Activated gamma-delta T cell treated with anti-CD3 and anti-CD28 coated beads, Interleukin-2, amount 50 U/mL, for 16 hours (primary cell): ENCODE measurements at regions not wholly inside any gene's neighbourhood (a gene's known extent, or its start where the extent isn't known, plus 50 kb on each side); places are given as distances from the start of the nearest gene placed in this dataset.
"Not testable (repeated sequence)": the region's sequence is repeated elsewhere in the genome, so short reads cannot be mapped to it uniquely, and the experiment has no call there.

Experiments
- DNase-seq: peaks from one replicate; pipeline ENCODE4 v3.0.0-alpha.2; 2020; ENCODE audit warnings: low read depth

DNA sequence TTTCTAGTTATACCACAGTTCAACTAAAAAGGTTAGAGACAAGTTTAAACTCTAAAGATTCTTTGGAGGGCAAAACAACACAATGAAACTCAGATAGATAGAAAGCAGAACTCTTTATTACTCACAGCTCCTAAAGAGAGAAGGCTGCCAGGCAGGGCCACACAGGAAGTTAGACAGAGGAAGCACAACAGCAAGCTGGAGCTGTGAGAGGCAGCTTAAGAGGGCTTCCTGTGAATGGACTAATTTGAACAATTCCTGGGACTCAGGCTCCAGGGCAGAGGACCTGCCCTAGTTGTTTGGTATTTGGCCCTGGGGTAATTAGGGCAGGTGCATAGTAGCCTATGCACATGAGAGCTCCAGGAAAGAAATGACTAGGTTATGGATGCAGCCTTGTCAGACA is 803.6 kb downstream of the DIAPH3 start:
- DNase-seq = no peak

DNA sequence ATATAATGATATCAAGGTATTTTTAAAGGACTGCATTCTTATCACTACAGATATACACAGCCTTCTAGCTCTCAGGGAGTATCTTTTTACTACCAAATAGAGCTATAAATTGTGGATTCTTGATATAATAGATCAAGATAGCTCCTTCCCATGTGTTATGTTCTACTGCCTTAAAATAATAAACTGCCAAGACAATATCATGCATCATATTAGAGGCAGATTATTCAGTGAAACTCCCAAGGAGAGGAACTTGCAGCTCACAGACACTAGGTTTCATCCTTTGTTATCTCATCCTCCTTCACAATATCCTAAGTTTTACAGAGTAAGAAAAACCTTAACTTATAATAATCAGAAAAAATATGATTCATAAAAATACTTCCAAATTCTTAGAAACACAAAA is 802.8 kb downstream of the DIAPH3 start:
- DNase-seq = no peak

DNA sequence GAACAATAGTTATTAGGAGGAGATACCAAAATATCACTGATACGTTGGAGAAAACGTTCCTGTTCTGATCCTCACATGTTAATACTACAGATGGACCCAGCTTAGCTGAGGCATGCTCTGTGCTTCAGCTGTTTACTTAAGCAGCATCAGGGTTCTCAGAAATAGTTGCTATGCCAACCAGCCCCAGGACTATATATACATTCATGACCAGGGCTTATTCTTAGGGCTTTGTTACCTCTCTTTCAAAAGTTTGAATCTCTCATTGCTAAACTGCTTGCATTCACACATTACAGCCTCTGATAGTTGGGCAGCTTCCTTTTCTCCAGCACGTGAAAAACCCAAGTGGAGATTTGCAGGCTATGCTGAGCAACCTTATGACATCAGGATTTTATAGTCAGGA is 800.4 kb downstream of the DIAPH3 start:
- no peak for DNase-seq

DNA sequence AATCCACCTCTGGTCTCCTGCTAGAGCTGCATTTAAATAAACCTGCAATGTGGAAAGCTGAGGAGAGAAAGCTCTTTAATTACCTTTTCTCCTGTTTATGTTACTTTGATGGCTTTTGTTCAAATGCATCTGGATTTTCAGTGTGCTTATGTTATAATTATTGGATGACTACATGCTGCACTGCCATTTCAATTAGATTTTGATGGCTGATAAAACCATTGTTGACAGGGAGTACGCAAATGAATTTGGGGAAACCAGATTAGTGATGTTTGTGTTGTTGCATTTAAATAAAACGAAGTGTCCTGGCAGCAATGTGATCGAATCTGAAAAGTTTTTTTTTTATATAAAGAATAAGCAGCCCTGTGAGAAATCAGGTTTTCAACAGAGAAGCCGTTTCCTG is 799.8 kb downstream of the DIAPH3 start:
- no peak for DNase-seq

DNA sequence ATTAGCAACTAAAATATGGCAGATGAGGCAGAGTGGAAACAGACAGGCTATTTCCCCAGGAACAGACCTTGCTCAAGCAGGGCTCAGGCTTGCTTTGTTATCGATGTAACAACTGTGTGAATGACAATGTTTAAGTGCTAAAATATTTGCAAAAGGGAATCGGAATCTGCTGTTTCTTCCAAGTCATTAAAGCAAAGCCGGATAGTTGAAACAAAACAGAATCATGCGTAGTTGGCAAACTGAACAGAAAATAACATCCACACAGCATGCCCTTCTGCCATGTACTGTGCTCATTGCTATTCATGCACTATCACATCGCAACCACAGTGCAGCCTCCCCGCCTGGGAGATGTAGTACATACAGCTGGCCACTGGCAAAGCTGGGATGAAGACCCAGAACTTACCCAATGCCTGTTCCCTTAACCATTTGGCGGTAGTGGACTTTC is 799.1 kb downstream of the DIAPH3 start:
- no peak for DNase-seq

GRCh38 chr13:59367467-59367866 is 796.3 kb downstream of the DIAPH3 start:
- DNase-seq = no peak

DNA sequence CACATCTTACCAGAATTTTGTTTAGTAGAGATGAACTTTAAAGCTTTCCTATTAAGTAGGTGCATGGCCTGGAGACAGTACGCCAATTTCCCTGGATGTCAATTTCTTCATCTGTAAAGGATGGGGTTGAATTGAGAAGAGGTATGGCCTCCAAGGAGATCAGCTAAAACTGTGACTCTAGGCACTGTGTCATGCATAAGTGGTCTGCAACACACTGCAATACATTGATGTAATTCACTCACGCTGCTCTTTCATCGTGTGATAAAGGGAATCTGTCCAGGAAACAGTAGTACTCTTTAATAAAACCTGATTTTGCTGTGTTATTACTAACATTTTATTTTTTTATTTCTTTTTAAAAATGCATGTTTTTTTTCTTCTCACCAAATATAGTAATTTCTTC is 795.8 kb downstream of the DIAPH3 start:
- DNase-seq = no peak

DNA sequence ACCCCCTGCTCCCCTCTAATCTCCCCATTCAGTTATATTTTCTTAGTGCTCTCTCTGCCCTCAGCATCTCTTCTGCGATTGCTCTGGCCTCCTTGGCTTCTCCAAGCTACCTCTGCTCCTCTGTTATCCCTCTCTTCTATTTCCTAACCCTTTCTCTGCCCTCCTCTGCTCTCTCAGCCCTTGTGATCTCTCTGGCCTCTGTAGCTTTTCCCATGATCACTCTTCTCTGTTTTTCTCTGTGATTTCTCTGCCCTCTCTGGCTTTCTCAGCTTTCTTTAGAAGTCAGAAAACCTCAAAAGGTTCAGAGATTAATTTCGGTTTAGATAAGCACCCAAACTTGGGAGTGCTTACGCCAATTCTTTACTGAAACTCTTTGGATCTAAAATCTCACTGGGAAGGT is 795.0 kb downstream of the DIAPH3 start:
- no peak for DNase-seq

GRCh38 chr13:59371229-59371628 is 792.5 kb downstream of the DIAPH3 start:
- DNase-seq = no peak

DNA sequence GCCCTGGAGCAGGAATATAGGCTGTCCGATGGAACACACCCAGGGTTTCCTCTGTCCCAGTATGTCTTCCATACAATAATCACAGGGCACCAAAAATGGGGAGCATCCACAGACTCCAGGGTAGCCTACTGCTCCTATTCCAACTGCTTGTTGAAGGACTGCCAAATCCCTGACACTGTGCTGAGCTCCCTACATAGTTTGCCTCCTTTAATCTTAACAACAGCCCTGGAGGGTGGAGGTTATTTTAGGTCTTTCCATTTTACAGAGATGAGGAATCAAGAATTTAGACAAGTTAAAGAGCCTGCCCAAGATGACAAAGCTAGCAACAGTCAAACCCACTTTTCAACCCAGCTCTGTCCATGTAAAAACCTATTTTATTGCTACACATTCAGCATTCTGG is 790.4 kb downstream of the DIAPH3 start:
- no peak for DNase-seq

- DNase-seq = no peak
Measured at GRCh38 chr13:59374691-59375090, 789.0 kb downstream of the DIAPH3 start.

- DNase-seq = no peak
Measured at GRCh38 chr13:59384154-59384553, 779.6 kb downstream of the DIAPH3 start.

- DNase-seq = peak; percentile 27
Measured at GRCh38 chr13:59391696-59392095, 772.0 kb downstream of the DIAPH3 start.

- DNase-seq = no peak
Measured at GRCh38 chr13:59392328-59392727, 771.4 kb downstream of the DIAPH3 start.

DNA sequence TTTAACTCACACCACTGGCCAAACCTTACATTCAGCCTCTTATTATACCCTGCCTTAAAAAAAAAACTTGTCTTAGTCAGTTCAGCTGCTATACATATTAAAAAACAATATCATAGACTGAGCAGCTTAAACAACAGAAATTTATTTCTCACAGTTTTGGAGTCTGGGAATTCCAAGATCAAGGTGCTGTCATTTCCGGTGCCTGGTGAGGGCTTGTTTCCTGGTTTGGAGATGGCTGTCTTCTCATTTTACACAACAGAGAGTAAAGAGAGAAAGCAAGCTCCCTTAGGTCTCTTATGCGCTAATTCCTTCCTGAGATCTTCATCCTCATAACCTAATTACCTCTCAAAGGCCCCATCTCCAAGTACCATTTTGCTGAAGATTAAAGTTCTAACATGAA is 769.2 kb downstream of the DIAPH3 start:
- no peak for DNase-seq

DNA sequence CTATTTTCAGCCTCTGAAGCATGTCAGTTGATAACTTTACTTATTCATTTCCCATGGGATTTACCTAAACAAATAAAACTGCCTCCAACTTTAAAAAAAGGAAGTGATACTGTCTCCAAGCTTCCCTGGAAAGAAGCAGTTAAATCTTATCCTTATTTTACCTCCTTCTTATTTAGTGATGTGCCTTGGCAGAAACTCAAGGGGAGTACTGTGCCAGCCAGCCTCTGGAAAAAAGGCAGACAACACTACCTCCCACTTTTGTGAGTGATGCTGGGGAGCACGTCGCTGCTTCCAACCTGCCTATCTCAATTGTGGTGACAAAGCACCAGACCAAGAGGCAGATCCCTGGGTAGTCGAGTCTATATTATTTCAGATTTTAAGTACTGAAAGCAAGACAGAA is 765.6 kb downstream of the DIAPH3 start:
- DNase-seq = no peak

DNA sequence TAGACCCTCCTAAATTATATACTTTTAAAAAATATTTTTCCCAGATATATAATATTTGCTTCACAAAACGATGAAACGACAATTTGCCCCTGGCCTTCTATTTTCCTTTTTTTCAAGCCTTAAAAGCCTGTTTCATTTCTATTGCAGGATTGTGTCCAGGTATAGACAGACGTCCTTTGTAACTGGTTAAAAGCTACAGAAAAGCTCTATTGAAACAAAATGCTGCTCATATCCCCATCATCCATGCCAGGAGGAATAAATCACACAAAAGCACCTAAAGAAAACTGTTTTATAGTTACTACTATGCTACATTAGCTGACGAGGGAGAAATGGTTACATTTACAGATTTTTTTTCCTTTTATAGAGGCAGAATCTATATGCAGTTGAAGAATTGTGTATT is 765.1 kb downstream of the DIAPH3 start:
- DNase-seq = no peak

DNA sequence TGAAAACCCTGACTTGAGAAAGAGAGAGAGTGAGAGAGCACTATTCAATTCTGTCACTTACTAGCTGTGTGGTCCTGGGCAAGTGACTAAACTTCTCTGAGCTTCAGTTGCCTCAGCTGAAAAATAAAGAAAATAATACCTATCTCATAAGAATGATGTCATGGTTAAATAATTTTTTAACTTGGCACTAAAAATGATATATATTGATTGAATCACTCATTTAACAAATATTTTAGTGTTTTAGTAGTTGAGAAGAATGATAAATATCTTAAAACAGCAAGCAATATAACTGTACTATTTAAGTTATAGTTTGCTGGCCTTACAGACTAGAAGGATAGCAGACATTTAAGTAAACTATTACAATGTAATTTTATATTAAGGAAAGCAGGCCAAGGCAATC is 764.2 kb downstream of the DIAPH3 start:
- no peak for DNase-seq

DNA sequence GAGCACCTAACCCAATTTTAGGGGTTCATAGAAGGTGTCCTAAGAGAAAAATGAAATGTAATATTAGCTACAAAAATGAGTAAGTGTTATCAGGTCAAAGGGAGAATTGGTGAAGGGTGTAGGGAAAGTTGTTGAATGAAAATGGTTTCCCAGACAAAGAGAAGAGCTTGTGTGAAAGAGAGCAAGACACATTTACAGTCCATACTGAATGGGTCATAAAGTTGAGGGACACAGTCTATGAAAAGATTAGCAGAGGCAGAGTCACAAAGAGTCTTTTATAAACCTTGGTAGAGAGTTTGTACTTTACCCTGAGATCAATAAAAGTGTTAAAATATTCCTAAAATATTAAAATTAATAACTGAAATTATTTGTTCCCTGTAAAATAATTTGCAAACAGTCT is 759.4 kb downstream of the DIAPH3 start:
- DNase-seq = no peak

DNA sequence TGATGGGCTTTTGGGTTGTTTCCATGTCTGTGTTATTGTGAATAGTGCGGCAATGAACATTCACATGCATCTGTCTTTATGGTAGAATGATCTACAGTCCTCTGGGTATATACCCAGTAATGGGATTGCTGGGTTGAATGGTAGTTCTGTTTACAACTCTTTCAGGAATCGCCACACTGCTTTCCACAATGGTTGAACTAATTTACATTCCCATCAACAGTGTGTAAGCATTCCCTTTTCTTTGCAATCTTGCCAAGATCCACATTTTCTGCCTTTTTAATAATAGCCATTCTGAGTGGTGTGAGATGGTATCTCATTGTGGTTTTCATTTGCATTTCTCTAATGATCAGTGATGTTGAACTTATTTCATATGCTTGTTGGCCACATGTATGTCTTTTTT is 756.5 kb downstream of the DIAPH3 start:
- DNase-seq = not testable (repeated sequence)

DNA sequence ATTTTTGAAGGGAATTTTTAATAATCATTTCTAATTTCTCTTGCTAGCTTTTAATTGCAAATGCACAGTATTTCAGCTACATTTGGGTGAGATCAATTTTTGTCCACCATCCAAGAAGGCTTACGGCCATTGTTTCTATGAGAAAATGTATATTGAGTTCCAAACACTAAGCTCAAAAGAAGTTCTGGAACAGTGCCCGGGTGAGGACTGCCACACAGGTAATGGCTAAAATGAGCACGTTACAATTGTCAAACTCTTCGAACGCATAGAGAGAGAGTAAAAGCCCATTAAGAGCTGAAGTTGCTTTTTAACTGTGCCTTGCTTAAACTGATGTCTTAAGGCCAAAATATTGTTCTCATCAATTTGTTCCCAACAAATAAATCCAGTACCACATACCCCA is 755.0 kb downstream of the DIAPH3 start:
- no peak for DNase-seq

DNA sequence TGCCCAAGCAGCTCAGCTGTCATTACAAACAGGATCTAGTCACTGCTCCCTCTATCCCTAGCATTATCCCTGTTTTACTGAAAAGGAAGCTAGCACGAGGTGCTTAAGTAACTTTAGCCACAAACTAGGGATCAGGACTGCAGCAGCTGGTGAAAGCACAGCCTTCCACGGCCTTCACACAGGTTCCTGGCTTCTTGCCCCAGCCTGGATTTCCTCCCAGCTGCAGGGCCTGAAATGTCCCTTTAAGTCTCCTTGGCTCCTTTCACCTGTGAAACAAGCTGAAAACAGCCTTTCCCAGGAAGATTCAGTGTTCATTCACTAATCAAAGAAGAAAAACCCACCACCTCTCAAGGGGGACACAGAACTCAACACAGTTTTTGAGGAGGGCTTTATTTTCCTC is 754.5 kb downstream of the DIAPH3 start:
- DNase-seq = no peak

- DNase-seq = no peak
Measured at GRCh38 chr13:59409634-59410200, 754.0 kb downstream of the DIAPH3 start.

DNA sequence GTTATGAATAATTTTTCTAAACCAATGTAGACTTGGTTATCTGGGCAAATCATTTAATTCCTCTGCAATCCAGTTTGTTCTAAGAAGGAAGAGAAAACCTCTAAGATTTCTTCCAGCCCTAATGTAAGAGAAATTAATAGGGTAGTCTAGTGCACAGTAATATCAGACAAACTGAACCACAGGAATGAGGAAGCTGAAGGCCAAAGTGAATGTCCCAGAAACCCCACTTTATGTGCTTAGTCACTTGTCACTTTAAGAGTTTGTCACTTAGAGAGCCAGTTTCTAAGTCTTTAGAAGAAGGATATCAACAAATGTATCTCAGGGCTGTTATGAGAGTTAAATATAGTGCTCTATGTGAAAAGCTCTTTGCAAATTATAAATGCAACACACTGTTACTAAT is 750.6 kb downstream of the DIAPH3 start:
- no peak for DNase-seq

GRCh38 chr13:59414006-59414405 is 749.7 kb downstream of the DIAPH3 start:
- DNase-seq = no peak
